CD4-positive, alpha-beta T cell (primary cell): ENCODE measurements at regions not wholly inside any gene's neighbourhood (a gene's known extent, or its start where the extent isn't known, plus 50 kb on each side); places are given as distances from the start of the nearest gene placed in this dataset.
"Not testable (repeated sequence)": the region's sequence is repeated elsewhere in the genome, so short reads cannot be mapped to it uniquely, and the experiment has no call there.

Experiments used
- ATAC-seq: fragments of 200-7000 bp; cut with Tn5 transposase; one replicate; pipeline ENCODE4 v1.10.0; 2022; ENCODE audit warnings: mild to moderate bottlenecking; ENCODE audit not compliant: poor library complexity
- CTCF ChIA-PET: fragments of 350-600 bp; sonication (Branson Sonifier 250); formaldehyde crosslinking; loops from one replicate; lab custom pipeline; 2021; ENCODE audit warnings: antibody characterized with exemption, inconsistent platforms; lab: Charles Lee
- POLR2A ChIA-PET: fragments of 350-600 bp; sonication (Branson Sonifier 250); formaldehyde crosslinking; loops from one replicate; lab custom pipeline; 2021; ENCODE audit warnings: antibody characterized with exemption, inconsistent platforms; lab: Charles Lee
- DNase-seq, 14 experiments: peaks; one replicate each; pipeline ENCODE4 v3.0.0-alpha.2; 2013 to 2020; ENCODE audit warnings: mixed read lengths in 2 of 14
- H3K27ac ChIP-seq, 2 donors: one replicate each; pipeline versions ENCODE4 v1.5.1 to v1.7.0; 2013; ENCODE audit warnings: low read length in 2 of 2, low read depth in 1 of 2, mild to moderate bottlenecking in 1 of 2
- H3K27me3 ChIP-seq, 2 experiments: 1 replicate in 1 of 2; 2 replicates in 1 of 2; pipeline versions ENCODE4 v1.6.1 to v1.7.0; 2013; ENCODE audit warnings: low read length in 2 of 2, control low read depth in 1 of 2, mild to moderate bottlenecking in 1 of 2, moderate library complexity in 1 of 2; ENCODE audit not compliant: insufficient read depth in 2 of 2, control insufficient read depth in 1 of 2
- H3K36me3 ChIP-seq: one replicate; pipeline ENCODE4 v1.6.1; 2013; ENCODE audit warnings: low read length, control low read depth; ENCODE audit not compliant: insufficient read depth
- H3K4me1 ChIP-seq: one replicate; pipeline ENCODE4 v1.6.1; 2013; ENCODE audit warnings: low read length, control low read depth; ENCODE audit not compliant: insufficient read depth
- H3K4me3 ChIP-seq: one replicate; pipeline ENCODE4 v1.5.1; 2013; ENCODE audit warnings: mild to moderate bottlenecking, low read length, moderate library complexity
- H3K9me3 ChIP-seq, 2 experiments: 1 replicate in 1 of 2; 2 replicates in 1 of 2; pipeline versions ENCODE4 v1.6.1 to v1.7.0; 2013; ENCODE audit warnings: low read length in 2 of 2, mild to moderate bottlenecking in 2 of 2, control low read depth in 1 of 2, moderate library complexity in 1 of 2; ENCODE audit not compliant: control insufficient read depth in 1 of 2, insufficient read depth in 1 of 2
- H3K27ac Mint-ChIP-seq: one replicate; pipeline ENCODE4 v1.8.0; 2020; ENCODE audit warnings: mixed read lengths
- H3K27me3 Mint-ChIP-seq: one replicate; pipeline ENCODE4 v1.8.0; 2021; ENCODE audit warnings: mixed read lengths
- H3K36me3 Mint-ChIP-seq: one replicate; pipeline ENCODE4 v1.8.0; 2021; ENCODE audit warnings: low read depth, mixed read lengths
- H3K4me1 Mint-ChIP-seq: one replicate; pipeline ENCODE4 v1.8.0; 2021; ENCODE audit warnings: low read depth, mixed read lengths
- H3K4me3 Mint-ChIP-seq: one replicate; pipeline ENCODE4 v1.8.0; 2020; ENCODE audit warnings: mild to moderate bottlenecking, mixed read lengths
- H3K9me3 Mint-ChIP-seq: one replicate; pipeline ENCODE4 v1.8.0; 2020; ENCODE audit warnings: mixed read lengths
- CTCF ChIP-seq: fragments of 200-600 bp; IDR thresholded peaks from one replicate; pipeline ENCODE4 v1.8.0; 2022; ENCODE audit warnings: antibody characterized with exemption, mild to moderate bottlenecking
- intact Hi-C, 2 experiments: fragments of 100-400 bp; cut with DNase I in 1 of 2; cut with micrococcal nuclease in 1 of 2; formaldehyde crosslinking; loops; one replicate each; pipeline versions ENCODE4 v1.15.1 to v1.9.0; 2023 to 2025; cut with DNase I, micrococcal nuclease

GRCh38 chr16:29120680-29121079 is 135.8 kb downstream of the LAT start:
- DNase-seq, CTCF ChIA-PET, H3K4me1 ChIP-seq, POLR2A ChIA-PET, H3K4me3 Mint-ChIP-seq, ATAC-seq, H3K27ac ChIP-seq, H3K27me3 ChIP-seq, H3K4me3 ChIP-seq, intact Hi-C loops, H3K9me3 ChIP-seq, H3K27ac Mint-ChIP-seq, H3K9me3 Mint-ChIP-seq, H3K27me3 Mint-ChIP-seq: not testable (repeated sequence)
- peaks cover 19% of the 10 kb centered on the region for H3K4me1 Mint-ChIP-seq
- H3K36me3 ChIP-seq = peaks cover 12% of the 10 kb centered on the region
- peaks cover 61% of the 10 kb centered on the region for H3K36me3 Mint-ChIP-seq

GRCh38 chr16:29118301-29118957 is 133.6 kb downstream of the LAT start:
- Mint-ChIP-seq H3K27ac (peak overlapping the region; percentile 70), H3K4me1 (peaks cover 30% of the 10 kb centered on the region), H3K36me3 (peaks cover 67% of the 10 kb centered on the region)
- H3K4me3 Mint-ChIP-seq, H3K27me3 Mint-ChIP-seq, H3K9me3 ChIP-seq, CTCF ChIA-PET, H3K9me3 Mint-ChIP-seq, H3K27ac ChIP-seq, POLR2A ChIA-PET, H3K4me3 ChIP-seq, H3K27me3 ChIP-seq: not testable (repeated sequence)
- Histone ChIP-seq H3K4me1 (peaks cover 12% of the 10 kb centered on the region), H3K36me3 (peaks cover 26% of the 10 kb centered on the region)
- intact Hi-C loops = loop anchor here in 1 of 2 experiments (10.0 kb wide), 1 partner anchor 136 kb away; no protein-coding TSS in a partner anchor
- ATAC-seq (peak; percentile 62), DNase-seq (peak in 7 of 14 experiments; percentile 9 to 61 (median 33))

- Histone ChIP-seq H3K9me3 (no peaks in the 10 kb centered on the region), H3K4me3 (no peak overlapping the region), H3K27me3 (no peaks in the 10 kb centered on the region), H3K4me1 (peaks cover 12% of the 10 kb centered on the region), H3K36me3 (peaks cover 26% of the 10 kb centered on the region), H3K27ac (no peak overlapping the region)
- peaks cover 67% of the 10 kb centered on the region for H3K36me3 Mint-ChIP-seq
- ChIA-PET POLR2A (interaction anchor here (0.6 kb wide), 1 partner anchor 133 kb away, joined by 3 read pairs; no protein-coding TSS in a partner anchor), CTCF (no interaction called here)
- intact Hi-C loops = loop anchor here in 1 of 2 experiments (10.0 kb wide), 1 partner anchor 137 kb away; no protein-coding TSS in a partner anchor
- H3K4me3 Mint-ChIP-seq = no peak overlapping the region
- no peak for TF ChIP-seq CTCF
- peaks cover 30% of the 10 kb centered on the region for H3K4me1 Mint-ChIP-seq
- DNase-seq = no peak
- ATAC-seq = no peak
- no peaks in the 10 kb centered on the region for H3K27me3 Mint-ChIP-seq
- no peaks in the 10 kb centered on the region for H3K9me3 Mint-ChIP-seq
- H3K27ac Mint-ChIP-seq = peak overlapping the region; percentile 70
These were observed 132.8 kb downstream of the LAT start for GRCh38 chr16:29117631-29118030.

- ChIA-PET CTCF (no interaction called here), POLR2A (interaction anchor here (0.6 kb wide), 1 partner anchor 133 kb away, joined by 3 read pairs; no protein-coding TSS in a partner anchor)
- peaks cover 26% of the 10 kb centered on the region for H3K36me3 ChIP-seq
- Mint-ChIP-seq H3K9me3 (no peaks in the 10 kb centered on the region), H3K36me3 (peaks cover 68% of the 10 kb centered on the region), H3K4me3 (no peak overlapping the region), H3K27me3 (no peaks in the 10 kb centered on the region), H3K27ac (peak overlapping the region; percentile 27), H3K4me1 (peaks cover 33% of the 10 kb centered on the region)
- no peak overlapping the region for H3K4me3 ChIP-seq
- intact Hi-C loops = loop anchor here in 1 of 2 experiments (10.0 kb wide), 1 partner anchor 138 kb away; no protein-coding TSS in a partner anchor
- no peak for TF ChIP-seq CTCF
- H3K27ac ChIP-seq = no peak overlapping the region
- ATAC-seq (no peak), DNase-seq (no peak)
- no peaks in the 10 kb centered on the region for H3K27me3 ChIP-seq
- H3K4me1 ChIP-seq = peaks cover 12% of the 10 kb centered on the region
- no peaks in the 10 kb centered on the region for H3K9me3 ChIP-seq
These were observed 132.1 kb downstream of the LAT start for GRCh38 chr16:29116980-29117379.

GRCh38 chr16:29116207-29116606 is 131.4 kb downstream of the LAT start:
- intact Hi-C loops = loop anchor here in 1 of 2 experiments (10.0 kb wide), 1 partner anchor 139 kb away; no protein-coding TSS in a partner anchor
- Mint-ChIP-seq H3K36me3 (peaks cover 72% of the 10 kb centered on the region), H3K4me1 (peaks cover 37% of the 10 kb centered on the region), H3K27ac (peak overlapping the region; percentile 27)
- H3K4me3 Mint-ChIP-seq, H3K27me3 Mint-ChIP-seq, POLR2A ChIA-PET, H3K9me3 ChIP-seq, ATAC-seq, H3K4me3 ChIP-seq, DNase-seq, H3K27ac ChIP-seq, H3K9me3 Mint-ChIP-seq, H3K27me3 ChIP-seq: not testable (repeated sequence)
- H3K4me1 ChIP-seq = peaks cover 12% of the 10 kb centered on the region
- CTCF ChIA-PET = interaction anchor here (0.6 kb wide), 1 partner anchor 716 kb away, joined by 3 read pairs; no protein-coding TSS in a partner anchor
- peaks cover 26% of the 10 kb centered on the region for H3K36me3 ChIP-seq
